ENCODE measurements at regions not wholly inside any gene's neighbourhood (a gene's known extent, or its start where the extent isn't known, plus 50 kb on each side); places are given as distances from the start of the nearest gene placed in this dataset.
A peak's percentile ranks its signal among the peaks of the same experiment; 100 is the strongest.

GRCh38 chr14:101217080-101217463 is 313.6 kb upstream of the RTL1 start:
- Mint-ChIP-seq H3K27me3 (no peaks in the 10 kb centered on the region), H3K4me1 (ENCODE audit: low read depth) (no peaks in the 10 kb centered on the region), H3K27ac (no peak overlapping the region), H3K36me3 (ENCODE audit: low read depth) (no peaks in the 10 kb centered on the region), H3K4me3 (no peak overlapping the region), H3K9me3 (peaks cover 5% of the 10 kb centered on the region)
- DNase-seq (no peak), ATAC-seq (ENCODE audit: poor library complexity) (no peak)
- Histone ChIP-seq H3K4me3 (ENCODE audit: low read length) (no peak overlapping the region), H3K36me3 (ENCODE audit: insufficient read depth, low read length) (no peaks in the 10 kb centered on the region), H3K9me3 (ENCODE audit: control insufficient read depth in 1 of 2, insufficient read depth in 1 of 2, low read length in 2 of 2) (peaks cover 0 to 36% of the 10 kb centered on the region in 2 experiments), H3K27me3 (ENCODE audit: control insufficient read depth in 1 of 2, insufficient read depth in 2 of 2, low read length in 2 of 2) (peaks cover 0 to 2% of the 10 kb centered on the region in 2 experiments), H3K4me1 (ENCODE audit: insufficient read depth, low read length) (no peaks in the 10 kb centered on the region), H3K27ac (ENCODE audit: low read depth in 1 of 2, low read length in 2 of 2) (no peak overlapping the region)
- POLR2A ChIA-PET, result no interaction called here
- TF ChIP-seq, protein P1, sequence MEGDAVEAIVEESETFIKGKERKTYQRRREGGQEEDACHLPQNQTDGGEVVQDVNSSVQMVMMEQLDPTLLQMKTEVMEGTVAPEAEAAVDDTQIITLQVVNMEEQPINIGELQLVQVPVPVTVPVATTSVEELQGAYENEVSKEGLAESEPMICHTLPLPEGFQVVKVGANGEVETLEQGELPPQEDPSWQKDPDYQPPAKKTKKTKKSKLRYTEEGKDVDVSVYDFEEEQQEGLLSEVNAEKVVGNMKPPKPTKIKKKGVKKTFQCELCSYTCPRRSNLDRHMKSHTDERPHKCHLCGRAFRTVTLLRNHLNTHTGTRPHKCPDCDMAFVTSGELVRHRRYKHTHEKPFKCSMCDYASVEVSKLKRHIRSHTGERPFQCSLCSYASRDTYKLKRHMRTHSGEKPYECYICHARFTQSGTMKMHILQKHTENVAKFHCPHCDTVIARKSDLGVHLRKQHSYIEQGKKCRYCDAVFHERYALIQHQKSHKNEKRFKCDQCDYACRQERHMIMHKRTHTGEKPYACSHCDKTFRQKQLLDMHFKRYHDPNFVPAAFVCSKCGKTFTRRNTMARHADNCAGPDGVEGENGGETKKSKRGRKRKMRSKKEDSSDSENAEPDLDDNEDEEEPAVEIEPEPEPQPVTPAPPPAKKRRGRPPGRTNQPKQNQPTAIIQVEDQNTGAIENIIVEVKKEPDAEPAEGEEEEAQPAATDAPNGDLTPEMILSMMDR (IDR thresholded peaks at IDR 0.05), result no peak
- intact Hi-C loops (cut with DNase I, micrococcal nuclease), result no loop called here
- CTCF ChIA-PET, result no interaction called here

DNA sequence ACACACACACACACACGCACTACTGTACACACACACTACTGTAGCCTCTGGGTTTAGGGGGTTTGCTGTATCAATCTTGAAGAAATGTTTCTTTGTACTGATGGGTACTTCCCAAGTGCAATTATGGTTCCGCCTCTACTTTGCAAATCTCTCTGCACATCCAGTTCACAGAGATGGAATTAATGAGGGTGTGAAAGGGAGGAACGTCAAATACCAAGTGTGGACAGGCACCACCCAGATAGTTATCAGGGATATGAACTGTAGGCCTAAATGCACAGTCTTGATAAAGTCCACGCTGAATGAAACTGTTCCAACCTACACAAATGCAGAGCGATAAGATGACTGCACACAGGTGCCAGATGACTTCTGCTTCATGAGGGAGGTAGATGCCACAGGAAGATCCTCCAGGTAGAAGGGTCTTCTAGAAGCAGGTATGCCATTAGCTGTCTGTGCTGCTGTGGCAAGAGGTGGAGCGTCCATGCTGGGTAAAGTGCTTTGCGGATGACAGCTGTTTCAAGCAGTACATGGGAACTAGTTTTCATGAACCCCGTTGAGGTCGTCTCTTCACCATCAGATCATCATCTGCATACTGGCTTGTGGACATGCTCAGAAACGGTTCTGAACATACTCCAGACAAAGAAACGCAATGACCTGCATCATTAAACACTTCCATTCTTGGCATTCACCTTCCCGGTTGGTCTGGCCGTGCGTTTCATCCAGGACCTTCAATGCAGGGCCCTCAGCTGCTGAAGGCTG is 314.3 kb upstream of the RTL1 start:
- TF ChIP-seq, protein P1 (IDR thresholded peaks at IDR 0.05), result no peak
- H3K36me3 Mint-ChIP-seq (ENCODE audit: low read depth), result no peaks in the 10 kb centered on the region
- H3K27me3 ChIP-seq (ENCODE audit: control insufficient read depth in 1 of 2, insufficient read depth in 2 of 2, low read length in 2 of 2), result peaks cover 0 to 2% of the 10 kb centered on the region in 2 experiments
- ChIA-PET CTCF (interaction anchor here (0.6 kb wide), 1 partner anchor 109 kb away, joined by 3 read pairs; no protein-coding TSS in a partner anchor), POLR2A (no interaction called here)
- H3K9me3 Mint-ChIP-seq, result peaks cover 3% of the 10 kb centered on the region
- no peak overlapping the region for H3K4me3 ChIP-seq (ENCODE audit: low read length)
- no peak overlapping the region for H3K27ac Mint-ChIP-seq
- H3K9me3 ChIP-seq (ENCODE audit: control insufficient read depth in 1 of 2, insufficient read depth in 1 of 2, low read length in 2 of 2), result peaks cover 0 to 34% of the 10 kb centered on the region in 2 experiments
- H3K27me3 Mint-ChIP-seq, result no peaks in the 10 kb centered on the region
- peak in 2 of 14 experiments; percentile 1 to 19 for DNase-seq
- no peak for ATAC-seq (ENCODE audit: poor library complexity)
- H3K4me1 ChIP-seq (ENCODE audit: insufficient read depth, low read length), result no peaks in the 10 kb centered on the region
- no peaks in the 10 kb centered on the region for H3K36me3 ChIP-seq (ENCODE audit: insufficient read depth, low read length)
- no peaks in the 10 kb centered on the region for H3K4me1 Mint-ChIP-seq (ENCODE audit: low read depth)
- intact Hi-C loops (cut with DNase I, micrococcal nuclease), result no loop called here
- H3K4me3 Mint-ChIP-seq, result no peak overlapping the region
- H3K27ac ChIP-seq (ENCODE audit: low read depth in 1 of 2, low read length in 2 of 2), result no peak overlapping the region

DNA sequence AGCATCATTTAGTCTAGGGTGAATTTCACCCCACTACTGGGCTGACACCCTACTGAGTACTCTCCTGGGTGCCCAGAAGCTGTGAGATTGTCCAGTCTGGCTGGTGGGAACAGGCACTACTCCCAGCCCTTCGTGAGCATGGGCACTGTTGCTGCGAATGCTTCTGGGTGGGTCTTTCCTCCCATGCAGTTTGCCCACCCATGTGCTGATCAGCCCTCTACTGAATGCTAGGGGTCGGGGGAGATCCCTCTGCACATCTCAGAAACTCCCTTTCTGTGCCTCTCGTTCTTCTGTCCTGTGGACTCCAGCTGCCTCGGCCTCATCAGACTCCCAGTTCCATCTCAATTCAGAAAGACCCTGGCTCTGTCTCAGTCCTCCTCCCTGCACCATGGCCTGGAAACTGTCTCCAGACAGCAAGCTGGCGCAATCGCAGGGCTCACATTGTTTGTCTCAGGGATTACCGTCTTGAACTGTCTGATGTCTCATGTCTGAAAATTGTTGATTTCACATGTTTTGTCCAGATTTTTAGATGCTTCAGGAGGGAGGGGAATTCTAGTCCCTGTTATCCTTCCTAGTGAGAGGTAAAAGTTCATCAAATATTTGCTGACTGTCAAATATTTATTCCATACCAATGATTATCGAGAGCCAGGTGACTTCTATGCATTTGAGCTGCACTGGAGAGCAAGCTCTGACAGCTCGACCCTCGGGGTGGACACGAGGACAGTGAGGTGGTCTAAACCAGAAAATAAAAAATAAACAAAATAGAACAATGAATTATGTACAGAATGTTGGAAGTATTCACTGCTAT is 316.6 kb upstream of the RTL1 start:
- Mint-ChIP-seq H3K36me3 (ENCODE audit: low read depth) (no peaks in the 10 kb centered on the region), H3K27me3 (peaks cover 5% of the 10 kb centered on the region), H3K4me3 (no peak overlapping the region), H3K4me1 (ENCODE audit: low read depth) (no peaks in the 10 kb centered on the region), H3K9me3 (peaks cover 2% of the 10 kb centered on the region), H3K27ac (no peak overlapping the region)
- Histone ChIP-seq H3K9me3 (ENCODE audit: control insufficient read depth in 1 of 2, insufficient read depth in 1 of 2, low read length in 2 of 2) (peaks cover 0 to 27% of the 10 kb centered on the region in 2 experiments), H3K36me3 (ENCODE audit: insufficient read depth, low read length) (no peaks in the 10 kb centered on the region), H3K4me3 (ENCODE audit: low read length) (no peak overlapping the region), H3K27me3 (ENCODE audit: control insufficient read depth in 1 of 2, insufficient read depth in 2 of 2, low read length in 2 of 2) (peaks cover 0 to 2% of the 10 kb centered on the region in 2 experiments), H3K27ac (ENCODE audit: low read depth in 1 of 2, low read length in 2 of 2) (no peak overlapping the region), H3K4me1 (ENCODE audit: insufficient read depth, low read length) (no peaks in the 10 kb centered on the region)
- intact Hi-C loops (cut with DNase I, micrococcal nuclease), result no loop called here
- ChIA-PET POLR2A (no interaction called here), CTCF (no interaction called here)
- TF ChIP-seq, protein P1 (IDR thresholded peaks at IDR 0.05), result no peak
- ATAC-seq (ENCODE audit: poor library complexity) (no peak), DNase-seq (peak in 2 of 14 experiments; percentile 0 to 11)

All from CD4-positive, alpha-beta T cell (primary cell).